ENCODE measurements at regions not wholly inside any gene's neighbourhood (a gene's known extent, or its start where the extent isn't known, plus 50 kb on each side); places are given as distances from the start of the nearest gene placed in this dataset.

- Histone ChIP-seq H3K4me3 (ENCODE audit: insufficient read depth, low read length) (no peak overlapping the region), H3K4me1 (ENCODE audit: insufficient read depth, low read length) (peaks cover 2% of the 10 kb centered on the region), H3K9me3 (ENCODE audit: low read depth, low read length) (no peaks in the 10 kb centered on the region), H2AFZ (ENCODE audit: low read length) (no peak overlapping the region), H3K27me3 (ENCODE audit: insufficient read depth, low read length) (no peaks in the 10 kb centered on the region), H3K36me3 (ENCODE audit: insufficient read depth, low read length) (no peaks in the 10 kb centered on the region), H3K4me2 (ENCODE audit: insufficient read depth, low read length) (no peak overlapping the region), H3K27ac (ENCODE audit: low read depth, low read length) (no peak overlapping the region), H3K79me2 (ENCODE audit: insufficient read depth, low read length) (no peaks in the 10 kb centered on the region), H4K20me1 (ENCODE audit: insufficient read depth, low read length) (no peaks in the 10 kb centered on the region)
- DNase-seq (ENCODE audit: insufficient read length, low spot score, missing footprints), result no peak
- TF ChIP-seq CTCF (IDR thresholded peaks at IDR 0.05; ENCODE audit: extremely low read depth, low read depth, low read length), result no peak
Measured at GRCh38 chr14:101103321-101103901, 199.9 kb upstream of the RTL1 start.

GRCh38 chr14:101104485-101104884 lies 201.0 kb upstream of the RTL1 start:
- Histone ChIP-seq H3K36me3 (ENCODE audit: insufficient read depth, low read length) (no peaks in the 10 kb centered on the region), H3K79me2 (ENCODE audit: insufficient read depth, low read length) (no peaks in the 10 kb centered on the region), H3K4me2 (ENCODE audit: insufficient read depth, low read length) (no peak overlapping the region), H3K9me3 (ENCODE audit: low read depth, low read length) (no peaks in the 10 kb centered on the region), H2AFZ (ENCODE audit: low read length) (no peak overlapping the region), H3K27ac (ENCODE audit: low read depth, low read length) (no peak overlapping the region), H3K27me3 (ENCODE audit: insufficient read depth, low read length) (no peaks in the 10 kb centered on the region), H3K4me3 (ENCODE audit: insufficient read depth, low read length) (no peak overlapping the region), H4K20me1 (ENCODE audit: insufficient read depth, low read length) (no peaks in the 10 kb centered on the region), H3K4me1 (ENCODE audit: insufficient read depth, low read length) (no peaks in the 10 kb centered on the region)
- DNase-seq (ENCODE audit: insufficient read length, low spot score, missing footprints), result no peak
- no peak for TF ChIP-seq CTCF (IDR thresholded peaks at IDR 0.05; ENCODE audit: extremely low read depth, low read depth, low read length)

- Histone ChIP-seq H3K27ac (ENCODE audit: low read depth, low read length) (no peak overlapping the region), H4K20me1 (ENCODE audit: insufficient read depth, low read length) (no peaks in the 10 kb centered on the region), H3K4me1 (ENCODE audit: insufficient read depth, low read length) (no peaks in the 10 kb centered on the region), H3K36me3 (ENCODE audit: insufficient read depth, low read length) (no peaks in the 10 kb centered on the region), H3K9me3 (ENCODE audit: low read depth, low read length) (no peaks in the 10 kb centered on the region), H3K4me2 (ENCODE audit: insufficient read depth, low read length) (no peak overlapping the region), H2AFZ (ENCODE audit: low read length) (no peak overlapping the region), H3K79me2 (ENCODE audit: insufficient read depth, low read length) (no peaks in the 10 kb centered on the region), H3K27me3 (ENCODE audit: insufficient read depth, low read length) (no peaks in the 10 kb centered on the region), H3K4me3 (ENCODE audit: insufficient read depth, low read length) (no peak overlapping the region)
- no peak for DNase-seq (ENCODE audit: insufficient read length, low spot score, missing footprints)
- no peak for TF ChIP-seq CTCF (IDR thresholded peaks at IDR 0.05; ENCODE audit: extremely low read depth, low read depth, low read length)
Measured at GRCh38 chr14:101105045-101105444, 201.5 kb upstream of the RTL1 start.

GRCh38 chr14:101108579-101109346 lies 205.2 kb upstream of the RTL1 start:
- no peak overlapping the region for H3K4me2 ChIP-seq (ENCODE audit: insufficient read depth, low read length)
- DNase-seq (ENCODE audit: insufficient read length, low spot score, missing footprints), result no peak
- no peaks in the 10 kb centered on the region for H3K79me2 ChIP-seq (ENCODE audit: insufficient read depth, low read length)
- TF ChIP-seq CTCF (IDR thresholded peaks at IDR 0.05; ENCODE audit: extremely low read depth, low read depth, low read length), result no peak
- H3K27me3 ChIP-seq (ENCODE audit: insufficient read depth, low read length), result no peaks in the 10 kb centered on the region
- H2AFZ ChIP-seq (ENCODE audit: low read length), result no peak overlapping the region
- no peak overlapping the region for H3K4me3 ChIP-seq (ENCODE audit: insufficient read depth, low read length)
- no peaks in the 10 kb centered on the region for H4K20me1 ChIP-seq (ENCODE audit: insufficient read depth, low read length)
- no peak overlapping the region for H3K27ac ChIP-seq (ENCODE audit: low read depth, low read length)
- no peaks in the 10 kb centered on the region for H3K9me3 ChIP-seq (ENCODE audit: low read depth, low read length)
- no peaks in the 10 kb centered on the region for H3K4me1 ChIP-seq (ENCODE audit: insufficient read depth, low read length)
- no peaks in the 10 kb centered on the region for H3K36me3 ChIP-seq (ENCODE audit: insufficient read depth, low read length)
